ENCODE measurements at regions not wholly inside any gene's neighbourhood (a gene's known extent, or its start where the extent isn't known, plus 50 kb on each side); places are given as distances from the start of the nearest gene placed in this dataset.

DNA sequence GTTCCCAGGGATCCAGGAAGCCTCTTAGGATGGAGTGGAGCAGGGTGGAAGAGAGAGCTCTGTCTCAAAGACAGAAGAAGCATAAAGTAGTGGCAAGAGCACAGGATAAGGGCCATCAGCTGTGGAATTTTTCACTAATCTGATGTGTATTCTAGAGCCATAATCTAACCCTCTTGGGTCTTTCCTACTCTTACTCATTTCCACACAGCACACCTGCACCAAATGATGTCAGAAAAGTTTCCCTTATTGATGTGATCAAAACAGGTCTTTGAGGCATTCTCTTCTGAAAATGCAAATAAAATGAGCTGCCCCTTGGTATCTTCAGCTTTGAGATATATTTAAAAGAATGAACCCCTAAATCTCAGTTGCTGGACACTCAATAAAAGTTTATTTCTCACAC, 415.1 kb upstream of the CHST9 start:
- H3F3A ChIP-seq (ENCODE audit: insufficient read depth, low read depth) = no peaks in the 10 kb centered on the region
- H3K4me3 ChIP-seq = no peak overlapping the region
- no peak for DNase-seq
- H3K9me2 ChIP-seq (ENCODE audit: insufficient read depth) = no peaks in the 10 kb centered on the region
- TF ChIP-seq, protein P1, sequence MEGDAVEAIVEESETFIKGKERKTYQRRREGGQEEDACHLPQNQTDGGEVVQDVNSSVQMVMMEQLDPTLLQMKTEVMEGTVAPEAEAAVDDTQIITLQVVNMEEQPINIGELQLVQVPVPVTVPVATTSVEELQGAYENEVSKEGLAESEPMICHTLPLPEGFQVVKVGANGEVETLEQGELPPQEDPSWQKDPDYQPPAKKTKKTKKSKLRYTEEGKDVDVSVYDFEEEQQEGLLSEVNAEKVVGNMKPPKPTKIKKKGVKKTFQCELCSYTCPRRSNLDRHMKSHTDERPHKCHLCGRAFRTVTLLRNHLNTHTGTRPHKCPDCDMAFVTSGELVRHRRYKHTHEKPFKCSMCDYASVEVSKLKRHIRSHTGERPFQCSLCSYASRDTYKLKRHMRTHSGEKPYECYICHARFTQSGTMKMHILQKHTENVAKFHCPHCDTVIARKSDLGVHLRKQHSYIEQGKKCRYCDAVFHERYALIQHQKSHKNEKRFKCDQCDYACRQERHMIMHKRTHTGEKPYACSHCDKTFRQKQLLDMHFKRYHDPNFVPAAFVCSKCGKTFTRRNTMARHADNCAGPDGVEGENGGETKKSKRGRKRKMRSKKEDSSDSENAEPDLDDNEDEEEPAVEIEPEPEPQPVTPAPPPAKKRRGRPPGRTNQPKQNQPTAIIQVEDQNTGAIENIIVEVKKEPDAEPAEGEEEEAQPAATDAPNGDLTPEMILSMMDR (conservative IDR thresholded peaks at IDR 0.05) = no peak
- TF ChIP-seq EZH2 (IDR thresholded peaks at IDR 0.05; ENCODE audit: low read depth) = no peak
- no peak overlapping the region for H2AFZ ChIP-seq
- ChIA-PET POLR2A (ENCODE audit: unreplicated experiment) (no interaction called here), CTCF (no interaction called here)
- H3K36me3 ChIP-seq (ENCODE audit: low read depth) = no peaks in the 10 kb centered on the region
- no peaks in the 10 kb centered on the region for H3K9me3 ChIP-seq (ENCODE audit: insufficient read depth, low read depth)
- H3K4me1 ChIP-seq (replicated peaks; ENCODE audit: insufficient read depth) = no peaks in the 10 kb centered on the region
- no peaks in the 10 kb centered on the region for H3K27me3 ChIP-seq (ENCODE audit: insufficient read depth, low read depth)
- no peaks in the 10 kb centered on the region for H3K79me2 ChIP-seq (ENCODE audit: low read depth)
- BruUV-seq (replicated peaks) = no TSS peak
- no peaks in the 10 kb centered on the region for H4K20me1 ChIP-seq (ENCODE audit: insufficient read depth)
- no peak overlapping the region for H3K27ac ChIP-seq
- intact Hi-C loops (cut with micrococcal nuclease; ENCODE audit: unreplicated experiment) = no loop called here
- no peak overlapping the region for H3K4me2 ChIP-seq

DNA sequence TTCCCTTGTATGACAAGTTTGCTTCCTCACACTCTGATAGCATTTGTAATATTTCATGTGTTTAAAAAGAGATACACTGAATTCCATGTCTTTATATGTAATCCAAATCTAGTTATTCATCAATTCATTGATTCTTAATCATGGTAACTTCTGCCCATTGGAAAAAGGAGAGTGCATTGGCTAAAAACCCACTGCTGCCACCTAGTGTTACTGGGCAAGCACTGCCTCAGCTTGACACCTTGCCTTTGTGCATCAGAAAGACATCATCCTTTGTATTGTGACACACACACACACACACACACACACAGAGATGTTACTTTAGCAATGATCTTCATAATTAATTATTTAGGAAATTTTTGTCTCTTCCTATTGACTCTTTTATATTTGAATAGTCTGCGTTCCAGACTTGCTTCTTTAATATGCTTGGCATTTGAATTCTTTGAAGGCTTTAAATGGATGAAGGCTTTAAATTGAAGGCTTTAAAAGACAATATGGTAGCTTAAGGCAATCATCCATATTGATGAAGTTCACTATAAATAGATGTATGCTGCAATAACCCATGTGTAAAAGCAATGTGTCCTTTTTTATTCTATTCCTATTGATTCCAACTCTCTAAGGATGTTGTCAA, 414.2 kb upstream of the CHST9 start:
- Histone ChIP-seq H3K4me2 (no peak overlapping the region), H3K9me3 (ENCODE audit: insufficient read depth, low read depth) (no peaks in the 10 kb centered on the region), H3K79me2 (ENCODE audit: low read depth) (no peaks in the 10 kb centered on the region), H3K27me3 (ENCODE audit: insufficient read depth, low read depth) (no peaks in the 10 kb centered on the region), H2AFZ (no peak overlapping the region), H4K20me1 (ENCODE audit: insufficient read depth) (no peaks in the 10 kb centered on the region), H3K27ac (no peak overlapping the region), H3K4me3 (no peak overlapping the region), H3K36me3 (ENCODE audit: low read depth) (no peaks in the 10 kb centered on the region), H3F3A (ENCODE audit: insufficient read depth, low read depth) (no peaks in the 10 kb centered on the region), H3K4me1 (replicated peaks; ENCODE audit: insufficient read depth) (no peaks in the 10 kb centered on the region), H3K9me2 (ENCODE audit: insufficient read depth) (no peaks in the 10 kb centered on the region)
- ChIA-PET POLR2A (ENCODE audit: unreplicated experiment) (no interaction called here), CTCF (interaction anchor here (0.6 kb wide), 1 partner anchor 593 kb away, joined by 3 read pairs; no protein-coding TSS in a partner anchor)
- no TSS peak for BruUV-seq (replicated peaks)
- TF ChIP-seq, protein P1 (conservative IDR thresholded peaks at IDR 0.05) = peak; percentile 76
- no peak for TF ChIP-seq EZH2 (IDR thresholded peaks at IDR 0.05; ENCODE audit: low read depth)
- no peak for DNase-seq
- intact Hi-C loops (cut with micrococcal nuclease; ENCODE audit: unreplicated experiment) = loop anchor here (1.0 to 10.0 kb wide), 3 partner anchors 235 to 1295 kb away; no protein-coding TSS in a partner anchor

DNA sequence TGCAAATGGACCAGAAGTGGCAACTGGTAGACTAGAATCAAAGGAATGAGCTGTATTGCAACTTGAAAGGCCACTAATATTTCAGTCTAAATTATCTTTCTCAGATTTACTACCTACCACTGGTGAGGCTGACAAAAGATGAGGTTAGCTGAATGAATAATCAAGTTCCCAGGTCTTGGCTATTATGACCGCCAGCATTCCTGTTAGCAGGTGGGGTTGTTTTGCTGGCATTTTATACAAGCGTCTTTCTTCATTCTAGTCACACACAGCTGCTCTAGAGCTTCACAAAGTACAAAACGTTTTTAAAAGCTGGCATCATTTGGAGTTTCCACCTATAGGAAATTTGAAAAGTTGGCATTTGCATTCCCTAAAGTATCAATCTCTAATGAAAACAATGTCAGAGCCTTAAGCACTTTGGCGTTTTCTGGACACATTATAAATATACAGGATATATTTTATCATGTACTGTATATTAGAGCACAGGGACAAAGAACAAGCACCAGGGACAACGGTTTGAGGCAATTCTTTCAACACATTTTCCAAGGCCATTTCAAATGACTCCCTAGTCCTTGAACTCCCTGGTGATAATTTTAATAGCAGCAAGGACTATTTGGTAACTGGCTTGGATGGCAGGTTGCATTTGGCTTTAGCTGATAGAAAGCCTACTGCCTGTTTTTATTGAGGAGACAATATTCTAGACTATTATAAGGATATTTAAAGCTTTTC, 410.2 kb upstream of the CHST9 start:
- ChIA-PET POLR2A (ENCODE audit: unreplicated experiment) (no interaction called here), CTCF (interaction anchor here (0.6 kb wide), 1 partner anchor 1002 kb away, joined by 9 read pairs; no protein-coding TSS in a partner anchor)
- no peaks in the 10 kb centered on the region for H3F3A ChIP-seq (ENCODE audit: insufficient read depth, low read depth)
- DNase-seq = no peak
- no peaks in the 10 kb centered on the region for H3K36me3 ChIP-seq (ENCODE audit: low read depth)
- H3K27me3 ChIP-seq (ENCODE audit: insufficient read depth, low read depth) = no peaks in the 10 kb centered on the region
- no TSS peak for BruUV-seq (replicated peaks)
- TF ChIP-seq, protein P1 (conservative IDR thresholded peaks at IDR 0.05) = no peak
- no peak for TF ChIP-seq EZH2 (IDR thresholded peaks at IDR 0.05; ENCODE audit: low read depth)
- no peaks in the 10 kb centered on the region for H3K4me1 ChIP-seq (replicated peaks; ENCODE audit: insufficient read depth)
- H4K20me1 ChIP-seq (ENCODE audit: insufficient read depth) = no peaks in the 10 kb centered on the region
- intact Hi-C loops (cut with micrococcal nuclease; ENCODE audit: unreplicated experiment) = loop anchor here (10.0 kb wide), 1 partner anchor 1290 kb away; no protein-coding TSS in a partner anchor
- no peak overlapping the region for H3K4me2 ChIP-seq
- H3K4me3 ChIP-seq = no peak overlapping the region
- H3K9me3 ChIP-seq (ENCODE audit: insufficient read depth, low read depth) = no peaks in the 10 kb centered on the region
- H2AFZ ChIP-seq = no peak overlapping the region
- H3K79me2 ChIP-seq (ENCODE audit: low read depth) = no peaks in the 10 kb centered on the region
- H3K9me2 ChIP-seq (ENCODE audit: insufficient read depth) = no peaks in the 10 kb centered on the region
- no peak overlapping the region for H3K27ac ChIP-seq

All from PC-9 (cell line).